GM12891 (cell line): ENCODE measurements at regions not wholly inside any gene's neighbourhood (a gene's known extent, or its start where the extent isn't known, plus 50 kb on each side); places are given as distances from the start of the nearest gene placed in this dataset.

Experiments used
- PAX5 ChIP-seq: IDR thresholded peaks from 2 replicates; pipeline ENCODE4 v1.6.1; 2011; ENCODE audit warnings: low read length, moderate library complexity, mild to moderate bottlenecking; ENCODE audit not compliant: insufficient read depth, severe bottlenecking
- POLR2A ChIP-seq: IDR thresholded peaks from 2 replicates; pipeline ENCODE4 v1.6.1; 2011; ENCODE audit warnings: low read depth, low read length, control low read depth
- POLR2AphosphoS5 ChIP-seq: IDR thresholded peaks from 2 replicates; pipeline ENCODE4 v1.6.1; 2011; ENCODE audit warnings: low read depth, low read length, control low read depth
- POU2F2 ChIP-seq: IDR thresholded peaks from 2 replicates; pipeline ENCODE4 v1.6.1; 2011; ENCODE audit warnings: low read depth, mild to moderate bottlenecking, control low read depth, low read length, moderate library complexity
- SPI1 ChIP-seq: IDR thresholded peaks from 2 replicates; pipeline ENCODE4 v1.6.1; 2011; ENCODE audit warnings: low read depth, low read length, control low read depth
- TAF1 ChIP-seq: IDR thresholded peaks from 2 replicates; pipeline ENCODE4 v1.6.1; 2011; ENCODE audit warnings: low read depth, low read length, control low read depth

DNA sequence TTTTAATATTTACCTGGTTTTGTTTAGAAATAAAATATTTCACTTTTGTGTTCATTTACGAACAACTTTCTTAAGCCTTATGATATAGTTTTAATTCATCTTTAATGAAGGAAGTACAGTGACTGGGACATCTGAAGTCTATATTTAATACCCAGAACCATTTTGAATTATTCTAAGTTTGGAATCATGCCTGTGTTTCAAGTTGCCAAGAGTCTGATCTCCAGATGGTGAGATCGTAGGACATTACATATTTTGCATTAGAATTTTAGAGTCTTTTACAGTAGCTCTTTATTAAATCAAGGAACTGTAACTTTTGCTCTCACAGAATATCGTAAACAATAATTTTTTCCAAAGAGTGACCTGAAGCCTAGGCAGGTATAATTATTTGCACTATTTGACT is 420.7 kb downstream of the SI start:
- TF ChIP-seq POLR2A (no peak), POLR2AphosphoS5 (no peak), TAF1 (no peak), SPI1 (no peak), PAX5 (no peak), POU2F2 (no peak)
